CD1c-positive myeloid dendritic cell (primary cell): ENCODE measurements at regions not wholly inside any gene's neighbourhood (a gene's known extent, or its start where the extent isn't known, plus 50 kb on each side); places are given as distances from the start of the nearest gene placed in this dataset.
A peak's percentile ranks its signal among the peaks of the same experiment; 100 is the strongest.

ENCODE experiments used
- DNase-seq: peaks from one replicate; pipeline ENCODE4 v3.0.0-alpha.2; 2016; ENCODE audit errors: extremely low spot score

- peak; percentile 20 for DNase-seq
These were observed 519.9 kb downstream of the MAFB start for GRCh38 chr20:40168981-40169620.

- DNase-seq, result no peak
These were observed 527.6 kb downstream of the MAFB start for GRCh38 chr20:40161391-40161790.

- peak; percentile 69 for DNase-seq
These were observed 528.9 kb downstream of the MAFB start for GRCh38 chr20:40160097-40160550.

GRCh38 chr20:40159276-40159675 lies 529.8 kb downstream of the MAFB start:
- DNase-seq, result peak; percentile 38

- DNase-seq, result no peak
These were observed 532.3 kb downstream of the MAFB start for GRCh38 chr20:40156600-40157317.

- DNase-seq, result no peak
These were observed 534.5 kb downstream of the MAFB start for GRCh38 chr20:40154514-40154913.

GRCh38 chr20:40148886-40149285 lies 540.1 kb downstream of the MAFB start:
- no peak for DNase-seq

GRCh38 chr20:40146071-40146470 lies 543.0 kb downstream of the MAFB start:
- DNase-seq, result no peak

- DNase-seq, result no peak
These were observed 544.5 kb downstream of the MAFB start for GRCh38 chr20:40144581-40144980.

- no peak for DNase-seq
These were observed 554.9 kb downstream of the MAFB start for GRCh38 chr20:40134176-40134575.

GRCh38 chr20:40120827-40121226 lies 568.2 kb downstream of the MAFB start:
- DNase-seq, result no peak

- DNase-seq, result no peak
These were observed 577.8 kb downstream of the MAFB start for GRCh38 chr20:40111282-40111681.

GRCh38 chr20:40110311-40110831 lies 578.7 kb downstream of the MAFB start:
- DNase-seq, result no peak

GRCh38 chr20:40109136-40109535 lies 579.9 kb downstream of the MAFB start:
- DNase-seq, result no peak

- no peak for DNase-seq
These were observed 580.7 kb downstream of the MAFB start for GRCh38 chr20:40108321-40108720.

GRCh38 chr20:40104959-40105358 lies 584.1 kb downstream of the MAFB start:
- no peak for DNase-seq

GRCh38 chr20:40103420-40103819 lies 585.6 kb downstream of the MAFB start:
- DNase-seq, result no peak

GRCh38 chr20:40101560-40101959 lies 587.5 kb downstream of the MAFB start:
- DNase-seq, result no peak

GRCh38 chr20:40100261-40100660 lies 588.8 kb downstream of the MAFB start:
- DNase-seq, result no peak

GRCh38 chr20:40090236-40090635 lies 598.8 kb downstream of the MAFB start:
- DNase-seq, result no peak

- no peak for DNase-seq
These were observed 601.5 kb downstream of the MAFB start for GRCh38 chr20:40087496-40087895.

GRCh38 chr20:40085513-40085912 lies 603.5 kb downstream of the MAFB start:
- no peak for DNase-seq

GRCh38 chr20:40082436-40082835 lies 606.6 kb downstream of the MAFB start:
- DNase-seq, result no peak
